Neuronal stem cell (in vitro differentiated cells): ENCODE measurements at regions not wholly inside any gene's neighbourhood (a gene's known extent, or its start where the extent isn't known, plus 50 kb on each side); places are given as distances from the start of the nearest gene placed in this dataset.
A peak's percentile ranks its signal among the peaks of the same experiment; 100 is the strongest.
"Not testable (repeated sequence)": the region's sequence is repeated elsewhere in the genome, so short reads cannot be mapped to it uniquely, and the experiment has no call there.

Source experiments
- DNase-seq: peaks from one replicate; pipeline ENCODE4 v3.0.0-alpha.2; 2013; ENCODE audit warnings: low spot score
- H2AFZ ChIP-seq: one replicate; pipeline ENCODE4 v1.6.1; 2013; ENCODE audit warnings: mild to moderate bottlenecking, low read length, inconsistent platforms
- H2AK5ac ChIP-seq: 2 replicates; pipeline ENCODE4 v1.6.1; 2013; ENCODE audit warnings: low read depth, mild to moderate bottlenecking, inconsistent platforms, low read length, moderate library complexity, mixed read lengths
- H2BK120ac ChIP-seq: 2 replicates; pipeline ENCODE4 v1.6.1; 2013; ENCODE audit warnings: low read depth, mild to moderate bottlenecking, inconsistent platforms, low read length, moderate library complexity, mixed read lengths
- H2BK12ac ChIP-seq: one replicate; pipeline ENCODE4 v1.6.1; 2013; ENCODE audit warnings: low read length, inconsistent platforms
- H2BK15ac ChIP-seq: 2 replicates; pipeline ENCODE4 v1.6.1; 2013; ENCODE audit warnings: mild to moderate bottlenecking, low read length, inconsistent platforms, mixed read lengths
- H2BK5ac ChIP-seq: one replicate; pipeline ENCODE4 v1.6.1; 2013; ENCODE audit warnings: inconsistent platforms, mild to moderate bottlenecking, low read length, moderate library complexity
- H3K14ac ChIP-seq: one replicate; pipeline ENCODE4 v1.6.1; 2013; ENCODE audit warnings: low read length, inconsistent platforms
- H3K18ac ChIP-seq: 2 replicates; pipeline ENCODE4 v1.6.1; 2013; ENCODE audit warnings: low read length, inconsistent platforms
- H3K23ac ChIP-seq: 2 replicates; pipeline ENCODE4 v1.6.1; 2013; ENCODE audit warnings: low read depth, mild to moderate bottlenecking, mixed read lengths, low read length, inconsistent platforms; ENCODE audit not compliant: poor library complexity
- H3K27ac ChIP-seq: replicated peaks from 3 replicates; pipeline ENCODE4 v1.5.1; 2013; ENCODE audit warnings: low read length, inconsistent platforms
- H3K27me3 ChIP-seq, 3 experiments: 2 replicates each; pipeline ENCODE4 v1.6.1; 2013; ENCODE audit warnings: low read length in 3 of 3, mild to moderate bottlenecking in 2 of 3, inconsistent platforms in 1 of 3, low read depth in 1 of 3, mixed read lengths in 1 of 3, moderate library complexity in 1 of 3; ENCODE audit not compliant: control insufficient read depth in 3 of 3, insufficient read depth in 3 of 3
- H3K36me3 ChIP-seq, 2 donors: replicated peaks in 1 of 2; 2 replicates each; pipeline ENCODE4 v1.6.1; 2013; ENCODE audit warnings: low read length in 2 of 2; ENCODE audit not compliant: control insufficient read depth in 2 of 2, insufficient read depth in 2 of 2
- H3K4ac ChIP-seq: 2 replicates; pipeline ENCODE4 v1.6.1; 2013; ENCODE audit warnings: inconsistent platforms, mild to moderate bottlenecking, low read length, moderate library complexity
- H3K4me1 ChIP-seq, 2 donors: 1 replicate in 1 of 2; 2 replicates in 1 of 2; pipeline ENCODE4 v1.6.1; 2013; ENCODE audit warnings: low read length in 2 of 2, low read depth in 1 of 2; ENCODE audit not compliant: control insufficient read depth in 2 of 2, insufficient read depth in 1 of 2
- H3K4me2 ChIP-seq: one replicate; pipeline ENCODE4 v1.6.1; 2013; ENCODE audit warnings: mild to moderate bottlenecking, low read length, inconsistent platforms; ENCODE audit not compliant: insufficient read depth, poor library complexity, severe bottlenecking
- H3K4me3 ChIP-seq, 2 donors: 2 replicates each; pipeline ENCODE4 v1.5.1; 2013; ENCODE audit warnings: low read length in 2 of 2, mild to moderate bottlenecking in 2 of 2, inconsistent platforms in 1 of 2, moderate library complexity in 1 of 2
- H3K79me1 ChIP-seq: one replicate; pipeline ENCODE4 v1.6.1; 2013; ENCODE audit warnings: low read depth, mild to moderate bottlenecking, inconsistent platforms, low read length, moderate library complexity
- H3K9ac ChIP-seq: one replicate; pipeline ENCODE4 v1.6.1; 2013; ENCODE audit warnings: mild to moderate bottlenecking, low read depth, low read length, inconsistent platforms; ENCODE audit not compliant: poor library complexity
- H3K9me3 ChIP-seq, 2 donors: replicated peaks in 1 of 2; 2 replicates each; pipeline versions ENCODE3 to v1.6.1; 2013; ENCODE audit warnings: low read length in 2 of 2, mild to moderate bottlenecking in 2 of 2, inconsistent platforms in 1 of 2, low read depth in 1 of 2, mixed read lengths in 1 of 2, moderate library complexity in 1 of 2; ENCODE audit not compliant: control insufficient read depth in 2 of 2, insufficient read depth in 1 of 2
- H4K8ac ChIP-seq: one replicate; pipeline ENCODE4 v1.6.1; 2013; ENCODE audit warnings: low read depth, mild to moderate bottlenecking, inconsistent platforms, low read length, moderate library complexity
- H4K91ac ChIP-seq: one replicate; pipeline ENCODE4 v1.6.1; 2013; ENCODE audit warnings: low read length, low read depth, mild to moderate bottlenecking, inconsistent platforms; ENCODE audit not compliant: poor library complexity
- WGBS, 2 donors: extraction: QIAGEN DNeasy Blood & Tissue Kit; methylation state at CpG; one replicate each; pipeline ENCODE4 v1.1.7; 2013; ENCODE audit warnings: missing lambda C conversion rate in 2 of 2, mixed read lengths in 1 of 2; ENCODE audit not compliant: insufficient read length in 2 of 2, insufficient replicate concordance in 1 of 2; ENCODE audit errors: extremely low coverage in 2 of 2; 5-methylcytosine and 5-hydroxymethylcytosine counted together

GRCh38 chr6:33520636-33521488 lies 59.2 kb downstream of the BAK1 start:
- WGBS, 2 donors, result no CpG with 5 or more reads among the region's 10 CpGs
- not testable (repeated sequence) for H3K9me3 ChIP-seq, H2BK120ac ChIP-seq, H3K4ac ChIP-seq, H3K18ac ChIP-seq, H3K27me3 ChIP-seq, H3K4me1 ChIP-seq, H3K9ac ChIP-seq, H3K79me1 ChIP-seq, H3K4me3 ChIP-seq, H2BK12ac ChIP-seq, H2BK5ac ChIP-seq, DNase-seq, H2AFZ ChIP-seq, H2BK15ac ChIP-seq, H3K23ac ChIP-seq, H3K36me3 ChIP-seq, H4K91ac ChIP-seq, H4K8ac ChIP-seq, H3K27ac ChIP-seq, H3K4me2 ChIP-seq, H3K14ac ChIP-seq
- H2AK5ac ChIP-seq, result peak overlapping the region; percentile 56

- no peaks in the 10 kb centered on the region for H3K79me1 ChIP-seq
- no peak overlapping the region for H3K23ac ChIP-seq
- H4K8ac ChIP-seq, result no peak overlapping the region
- H3K9ac ChIP-seq, result no peak overlapping the region
- H3K4me2 ChIP-seq, result no peak overlapping the region
- H2AFZ ChIP-seq, result no peak overlapping the region
- H3K9me3 ChIP-seq, result peaks cover 0 to 9% of the 10 kb centered on the region in 2 donors
- H3K14ac ChIP-seq, result no peak overlapping the region
- no peak overlapping the region for H2BK120ac ChIP-seq
- H2BK12ac ChIP-seq, result no peak overlapping the region
- no peak overlapping the region for H2BK15ac ChIP-seq
- H3K36me3 ChIP-seq, result no peaks in the 10 kb centered on the region
- WGBS, 2 donors, result no CpG with 5 or more reads among the region's 47 CpGs
- no peaks in the 10 kb centered on the region for H3K27me3 ChIP-seq
- no peak for DNase-seq
- H3K18ac ChIP-seq, result no peak overlapping the region
- H3K4ac ChIP-seq, result no peak overlapping the region
- H3K27ac ChIP-seq, result no peak overlapping the region
- no peak overlapping the region for H4K91ac ChIP-seq
- H2AK5ac ChIP-seq, result peak overlapping the region; percentile 56
- H3K4me3 ChIP-seq, result no peak overlapping the region
- peaks cover 0 to 2% of the 10 kb centered on the region in 2 donors for H3K4me1 ChIP-seq
- no peak overlapping the region for H2BK5ac ChIP-seq
Measured at GRCh38 chr6:33521489-33522091, 58.5 kb downstream of the BAK1 start.
